SK-N-SH (cell line): ENCODE measurements at regions not wholly inside any gene's neighbourhood (a gene's known extent, or its start where the extent isn't known, plus 50 kb on each side); places are given as distances from the start of the nearest gene placed in this dataset.

ENCODE experiments used
- CTCF ChIA-PET: fragments of 300-600, 350-600 bp; formaldehyde crosslinking; extraction: SDS; loops from one replicate; lab custom pipeline; 2021; lab: Yijun Ruan, JAX
- POLR2A ChIA-PET: fragments of 350-600 bp; sonication (Branson Sonifier 250); formaldehyde crosslinking; extraction: SDS; loops from one replicate; lab custom pipeline; 2020; ENCODE audit warnings: antibody characterized with exemption, inconsistent platforms; lab: Yijun Ruan, JAX
- DNase-seq: peaks from one replicate; pipeline ENCODE4 v3.0.0; 2012
- H2AFZ ChIP-seq: fragments of 200-600 bp; sonication (generic); 2 replicates; pipeline ENCODE4 v1.8.1; 2016; ENCODE audit warnings: antibody characterized with exemption, mild to moderate bottlenecking, low read depth
- H3F3A ChIP-seq: fragments of 200-600 bp; sonication (generic); replicated peaks from 2 replicates; pipeline ENCODE3; 2016; ENCODE audit warnings: antibody characterized with exemption, mild to moderate bottlenecking; ENCODE audit not compliant: insufficient read depth
- H3K27ac ChIP-seq, 2 experiments: fragments of 200-500 bp in 1 of 2; fragments of 200-600 bp in 1 of 2; sonication (Bioruptor generic) in 1 of 2; sonication (generic), shearing (Covaris generic) in 1 of 2; 2 replicates each; pipeline versions ENCODE4 v1.5.1 to v1.6.1; 2014 to 2016; ENCODE audit warnings: low read depth in 2 of 2, inconsistent platforms in 1 of 2, low read length in 1 of 2, mild to moderate bottlenecking in 1 of 2, mixed read lengths in 1 of 2
- H3K27me3 ChIP-seq: fragments of 200-600 bp; sonication (generic), shearing (Covaris generic); 2 replicates; pipeline ENCODE4 v1.6.1; 2016; ENCODE audit warnings: mixed run types; ENCODE audit not compliant: insufficient read depth
- H3K36me3 ChIP-seq, 2 experiments: fragments of 200-500 bp in 1 of 2; fragments of 200-600 bp in 1 of 2; sonication (Bioruptor generic) in 1 of 2; sonication (generic) in 1 of 2; replicated peaks in 1 of 2; 2 replicates each; pipeline versions ENCODE3 to v1.5.1; 2014 to 2016; ENCODE audit warnings: low read length in 1 of 2, mild to moderate bottlenecking in 1 of 2; ENCODE audit not compliant: insufficient read depth in 2 of 2, control insufficient read depth in 1 of 2
- H3K4me1 ChIP-seq, 2 experiments: fragments of 200-500 bp in 1 of 2; fragments of 200-600 bp in 1 of 2; sonication (Bioruptor generic) in 1 of 2; sonication (generic), shearing (Covaris generic) in 1 of 2; 2 replicates each; pipeline versions ENCODE4 v1.5.1 to v1.6.1; 2014 to 2016; ENCODE audit warnings: low read depth in 1 of 2, low read length in 1 of 2, mixed run types in 1 of 2; ENCODE audit not compliant: insufficient read depth in 2 of 2, control insufficient read depth in 1 of 2
- H3K4me2 ChIP-seq: fragments of 200-600 bp; sonication (generic), shearing (Covaris generic); 2 replicates; pipeline ENCODE4 v1.6.1; 2017; ENCODE audit warnings: mixed run types
- H3K4me3 ChIP-seq, 2 experiments: fragments of 200-500 bp in 1 of 2; fragments of 200-600 bp in 1 of 2; sonication (Bioruptor generic) in 1 of 2; sonication (generic), shearing (Covaris generic) in 1 of 2; 2 replicates each; pipeline versions ENCODE4 v1.5.1 to v1.8.1; 2014 to 2016; ENCODE audit warnings: low read depth in 2 of 2, inconsistent platforms in 1 of 2, low read length in 1 of 2, mild to moderate bottlenecking in 1 of 2, mixed read lengths in 1 of 2, moderate library complexity in 1 of 2
- H3K79me2 ChIP-seq: fragments of 200-600 bp; sonication (generic); 2 replicates; pipeline ENCODE4 v1.8.1; 2017; ENCODE audit warnings: mild to moderate bottlenecking; ENCODE audit not compliant: insufficient read depth
- H3K9ac ChIP-seq: fragments of 200-600 bp; sonication (generic); 2 replicates; pipeline ENCODE4 v1.6.1; 2017; ENCODE audit warnings: mixed run types
- H3K9me2 ChIP-seq: fragments of 200-600 bp; sonication (generic); 2 replicates; pipeline ENCODE4 v1.6.1; 2017; ENCODE audit warnings: mixed run types
- H3K9me3 ChIP-seq: fragments of 200-600 bp; sonication (generic); 2 replicates; pipeline ENCODE4 v1.6.1; 2017; ENCODE audit warnings: mixed run types, mild to moderate bottlenecking, moderate library complexity
- H4K20me1 ChIP-seq: fragments of 200-600 bp; sonication (generic); 2 replicates; pipeline ENCODE4 v1.6.1; 2017; ENCODE audit warnings: mild to moderate bottlenecking, mixed run types; ENCODE audit not compliant: insufficient read depth
- CHD2 ChIP-seq: fragments of 150-350 bp; IDR thresholded peaks from 2 replicates; pipeline ENCODE4 v1.6.1; 2018; ENCODE audit warnings: low read length; ENCODE audit not compliant: partially characterized antibody
- CTCF ChIP-seq: fragments of 200-600 bp; sonication (generic); IDR thresholded peaks from 2 replicates; pipeline ENCODE4 v1.6.1; 2017; ENCODE audit warnings: antibody characterized with exemption, mild to moderate bottlenecking, moderate library complexity
- FOXM1 ChIP-seq: IDR thresholded peaks from 2 replicates; pipeline ENCODE4 v1.4.0; 2012; ENCODE audit warnings: low read depth, mild to moderate bottlenecking
- GATA2 ChIP-seq: sonication (generic); formaldehyde crosslinking; IDR thresholded peaks from 2 replicates; pipeline ENCODE4 v1.5.0; 2020; ENCODE audit warnings: mild to moderate bottlenecking, missing genetic modification reagents
- JUND ChIP-seq: IDR thresholded peaks from 2 replicates; pipeline ENCODE4 v1.4.0; 2012
- MAX ChIP-seq: IDR thresholded peaks from 2 replicates; pipeline ENCODE4 v1.4.0; 2012; ENCODE audit warnings: low read depth
- RXRA ChIP-seq: IDR thresholded peaks from 2 replicates; pipeline ENCODE4 v1.4.0; 2012; ENCODE audit warnings: low read depth, mild to moderate bottlenecking, borderline replicate concordance
- YY1 ChIP-seq: IDR thresholded peaks from 2 replicates; pipeline ENCODE4 v1.4.0; 2012; ENCODE audit warnings: low read depth, mild to moderate bottlenecking
- ZBTB33 ChIP-seq: IDR thresholded peaks from 2 replicates; pipeline ENCODE4 v1.4.0; 2012; ENCODE audit warnings: low read depth, borderline replicate concordance
- WGBS: methylation state at CpG from one replicate; pipeline ENCODE4 v1.1.6; 2017; ENCODE audit warnings: low lambda C conversion rate; 5-methylcytosine and 5-hydroxymethylcytosine counted together

- H3K4me2 ChIP-seq: no peak overlapping the region
- CTCF ChIA-PET: no interaction called here
- DNase-seq: peak; percentile 14
Measured at GRCh38 chr16:11470676-11471415, 115.9 kb downstream of the LITAF start.

More at GRCh38 chr16:11470676-11471415, 115.9 kb downstream of the LITAF start:
- no peak overlapping the region for H2AFZ ChIP-seq
- no peaks in the 10 kb centered on the region for H3K79me2 ChIP-seq
- no peak overlapping the region for H3K27ac ChIP-seq
- no peaks in the 10 kb centered on the region for H3K9me3 ChIP-seq
- no peaks in the 10 kb centered on the region for H3K27me3 ChIP-seq
- H3K9ac ChIP-seq: no peak overlapping the region
- H4K20me1 ChIP-seq: no peaks in the 10 kb centered on the region
- WGBS: 86% methylated on average over 16 of the region's 17 CpGs
- H3F3A ChIP-seq: no peaks in the 10 kb centered on the region
- POLR2A ChIA-PET: no interaction called here
- no peaks in the 10 kb centered on the region for H3K4me1 ChIP-seq
- H3K4me3 ChIP-seq: no peak overlapping the region
- no peaks in the 10 kb centered on the region for H3K9me2 ChIP-seq
- TF ChIP-seq CHD2: no peak
- no peak for TF ChIP-seq FOXM1
- TF ChIP-seq RXRA: no peak
- no peak for TF ChIP-seq GATA2 (CRISPR knock-in tag)
- TF ChIP-seq YY1: no peak
- no peak for TF ChIP-seq MAX
- TF ChIP-seq JUND: no peak
- no peak for TF ChIP-seq ZBTB33
- no peak for TF ChIP-seq CTCF
- no peaks in the 10 kb centered on the region for H3K36me3 ChIP-seq
